GM13976 (cell line): ENCODE measurements at regions not wholly inside any gene's neighbourhood (a gene's known extent, or its start where the extent isn't known, plus 50 kb on each side); places are given as distances from the start of the nearest gene placed in this dataset.
"Not testable (repeated sequence)": the region's sequence is repeated elsewhere in the genome, so short reads cannot be mapped to it uniquely, and the experiment has no call there.

ENCODE experiments used
- DNase-seq: peaks from one replicate; pipeline ENCODE4 v3.0.0; 2012; ENCODE audit warnings: low spot score
- CTCF ChIP-seq: IDR thresholded peaks from 2 replicates; pipeline ENCODE4 v1.5.1; 2012; ENCODE audit warnings: borderline replicate concordance, mild to moderate bottlenecking; ENCODE audit not compliant: insufficient read depth; ENCODE audit errors: extremely low read depth, missing control alignments, control extremely low read depth
- in situ Hi-C: fragments of 300-500 bp; cut with MboI; formaldehyde crosslinking; loops from one replicate; pipeline ENCODE4 v1.12.0; 2022; ENCODE audit warnings: low sequenced_read_pairs, mixed read lengths, inconsistent platforms; ENCODE audit not compliant: unreplicated experiment

- no peak for TF ChIP-seq CTCF
- DNase-seq, result no peak
- in situ Hi-C loops, result no loop called here
Measured at GRCh38 chr14:52179141-52179790, 88.2 kb upstream of the PTGDR start.

GRCh38 chr14:52175982-52176502, 91.5 kb upstream of the PTGDR start:
- in situ Hi-C loops, result no loop called here
- TF ChIP-seq CTCF, result no peak
- DNase-seq, result no peak

GRCh38 chr14:52171932-52172331, 95.6 kb upstream of the PTGDR start:
- DNase-seq, in situ Hi-C loops: not testable (repeated sequence)

- in situ Hi-C loops, result no loop called here
- TF ChIP-seq CTCF, result no peak
- DNase-seq, result no peak
Measured at GRCh38 chr14:52166822-52167221, 98.0 kb upstream of the NID2 start.

- no peak for DNase-seq
- in situ Hi-C loops, result no loop called here
- no peak for TF ChIP-seq CTCF
Measured at GRCh38 chr14:52155651-52156213, 86.9 kb upstream of the NID2 start.

- TF ChIP-seq CTCF, result no peak
- in situ Hi-C loops, result no loop called here
Measured at GRCh38 chr14:52154992-52155650, 86.3 kb upstream of the NID2 start.

GRCh38 chr14:52153939-52154338, 85.1 kb upstream of the NID2 start:
- no peak for TF ChIP-seq CTCF
- no peak for DNase-seq
- in situ Hi-C loops, result no loop called here

More at GRCh38 chr14:52154992-52155650, 86.3 kb upstream of the NID2 start:
- no peak for DNase-seq
